ENCODE measurements at regions not wholly inside any gene's neighbourhood (a gene's known extent, or its start where the extent isn't known, plus 50 kb on each side); places are given as distances from the start of the nearest gene placed in this dataset.

GRCh38 chr7:153036396-153037063 is 277.0 kb downstream of the ACTR3B start:
- no peak for ATAC-seq
- TF ChIP-seq TOX (CRISPR knock-in tag; IDR thresholded peaks at IDR 0.05; ENCODE audit: borderline replicate concordance) = no peak
- no peak for TF ChIP-seq RARB (CRISPR knock-in tag; IDR thresholded peaks at IDR 0.05)
- no peak for TF ChIP-seq ESRRG (CRISPR knock-in tag; IDR thresholded peaks at IDR 0.05)
- TF ChIP-seq ZFP3 (CRISPR knock-in tag; IDR thresholded peaks at IDR 0.05) = no peak
- no peak for TF ChIP-seq BACH2 (CRISPR knock-in tag; IDR thresholded peaks at IDR 0.05; ENCODE audit: borderline replicate concordance)
- no peak for TF ChIP-seq CREB5 (CRISPR knock-in tag; IDR thresholded peaks at IDR 0.05; ENCODE audit: low read depth)
- no peak for TF ChIP-seq ZNF8 (CRISPR knock-in tag; IDR thresholded peaks at IDR 0.05)
- TF ChIP-seq ZNF565 (CRISPR knock-in tag; conservative IDR thresholded peaks at IDR 0.05; ENCODE audit: low read depth) = no peak
- TF ChIP-seq ZFP30 (CRISPR knock-in tag; IDR thresholded peaks at IDR 0.05) = no peak
- no peak for TF ChIP-seq ZC3H10 (CRISPR knock-in tag; IDR thresholded peaks at IDR 0.05)
- TF ChIP-seq CSDC2 (CRISPR knock-in tag; IDR thresholded peaks at IDR 0.05) = no peak
- TF ChIP-seq, protein P1, sequence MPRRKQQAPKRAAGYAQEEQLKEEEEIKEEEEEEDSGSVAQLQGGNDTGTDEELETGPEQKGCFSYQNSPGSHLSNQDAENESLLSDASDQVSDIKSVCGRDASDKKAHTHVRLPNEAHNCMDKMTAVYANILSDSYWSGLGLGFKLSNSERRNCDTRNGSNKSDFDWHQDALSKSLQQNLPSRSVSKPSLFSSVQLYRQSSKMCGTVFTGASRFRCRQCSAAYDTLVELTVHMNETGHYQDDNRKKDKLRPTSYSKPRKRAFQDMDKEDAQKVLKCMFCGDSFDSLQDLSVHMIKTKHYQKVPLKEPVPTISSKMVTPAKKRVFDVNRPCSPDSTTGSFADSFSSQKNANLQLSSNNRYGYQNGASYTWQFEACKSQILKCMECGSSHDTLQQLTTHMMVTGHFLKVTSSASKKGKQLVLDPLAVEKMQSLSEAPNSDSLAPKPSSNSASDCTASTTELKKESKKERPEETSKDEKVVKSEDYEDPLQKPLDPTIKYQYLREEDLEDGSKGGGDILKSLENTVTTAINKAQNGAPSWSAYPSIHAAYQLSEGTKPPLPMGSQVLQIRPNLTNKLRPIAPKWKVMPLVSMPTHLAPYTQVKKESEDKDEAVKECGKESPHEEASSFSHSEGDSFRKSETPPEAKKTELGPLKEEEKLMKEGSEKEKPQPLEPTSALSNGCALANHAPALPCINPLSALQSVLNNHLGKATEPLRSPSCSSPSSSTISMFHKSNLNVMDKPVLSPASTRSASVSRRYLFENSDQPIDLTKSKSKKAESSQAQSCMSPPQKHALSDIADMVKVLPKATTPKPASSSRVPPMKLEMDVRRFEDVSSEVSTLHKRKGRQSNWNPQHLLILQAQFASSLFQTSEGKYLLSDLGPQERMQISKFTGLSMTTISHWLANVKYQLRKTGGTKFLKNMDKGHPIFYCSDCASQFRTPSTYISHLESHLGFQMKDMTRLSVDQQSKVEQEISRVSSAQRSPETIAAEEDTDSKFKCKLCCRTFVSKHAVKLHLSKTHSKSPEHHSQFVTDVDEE (CRISPR knock-in tag; IDR thresholded peaks at IDR 0.05) = no peak
- TF ChIP-seq OSR1 (CRISPR knock-in tag; IDR thresholded peaks at IDR 0.05) = no peak
- TF ChIP-seq PPARA (CRISPR knock-in tag; IDR thresholded peaks at IDR 0.05; ENCODE audit: borderline replicate concordance) = no peak
- TF ChIP-seq, protein P2, sequence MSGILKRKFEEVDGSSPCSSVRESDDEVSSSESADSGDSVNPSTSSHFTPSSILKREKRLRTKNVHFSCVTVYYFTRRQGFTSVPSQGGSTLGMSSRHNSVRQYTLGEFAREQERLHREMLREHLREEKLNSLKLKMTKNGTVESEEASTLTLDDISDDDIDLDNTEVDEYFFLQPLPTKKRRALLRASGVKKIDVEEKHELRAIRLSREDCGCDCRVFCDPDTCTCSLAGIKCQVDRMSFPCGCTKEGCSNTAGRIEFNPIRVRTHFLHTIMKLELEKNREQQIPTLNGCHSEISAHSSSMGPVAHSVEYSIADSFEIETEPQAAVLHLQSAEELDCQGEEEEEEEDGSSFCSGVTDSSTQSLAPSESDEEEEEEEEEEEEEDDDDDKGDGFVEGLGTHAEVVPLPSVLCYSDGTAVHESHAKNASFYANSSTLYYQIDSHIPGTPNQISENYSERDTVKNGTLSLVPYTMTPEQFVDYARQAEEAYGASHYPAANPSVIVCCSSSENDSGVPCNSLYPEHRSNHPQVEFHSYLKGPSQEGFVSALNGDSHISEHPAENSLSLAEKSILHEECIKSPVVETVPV (CRISPR knock-in tag; IDR thresholded peaks at IDR 0.05) = no peak
- TF ChIP-seq GLIS3 (CRISPR knock-in tag; IDR thresholded peaks at IDR 0.05) = no peak
- no peak for TF ChIP-seq TCF4 (CRISPR knock-in tag; IDR thresholded peaks at IDR 0.05; ENCODE audit: borderline replicate concordance)
- TF ChIP-seq PATZ1 (CRISPR knock-in tag; IDR thresholded peaks at IDR 0.05; ENCODE audit: borderline replicate concordance) = no peak
- TF ChIP-seq POU6F1 (CRISPR knock-in tag; IDR thresholded peaks at IDR 0.05; ENCODE audit: borderline replicate concordance, low read depth) = no peak
- TF ChIP-seq SNAI2 (CRISPR knock-in tag; IDR thresholded peaks at IDR 0.05) = no peak

DNA sequence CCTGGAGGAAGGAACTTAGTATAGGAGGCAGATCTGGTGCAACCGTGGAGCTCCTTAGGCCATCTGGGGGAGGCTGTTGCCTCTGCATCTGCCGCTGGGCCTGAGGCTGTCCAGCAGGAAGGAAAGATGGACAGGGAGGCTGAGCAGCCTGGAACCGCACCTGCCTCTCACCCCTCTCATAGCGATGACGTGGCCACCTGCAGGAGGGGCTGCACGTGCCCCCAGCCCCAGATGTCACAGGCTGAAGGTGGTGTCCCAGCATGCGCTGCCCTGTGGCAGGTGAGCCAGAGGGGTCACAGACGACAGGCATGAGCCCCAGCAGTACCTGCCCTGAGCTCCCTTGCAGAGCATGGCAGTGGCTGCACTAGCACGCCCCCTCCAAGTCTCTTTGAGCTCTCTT is 283.9 kb downstream of the ACTR3B start:
- ATAC-seq = no peak

DNA sequence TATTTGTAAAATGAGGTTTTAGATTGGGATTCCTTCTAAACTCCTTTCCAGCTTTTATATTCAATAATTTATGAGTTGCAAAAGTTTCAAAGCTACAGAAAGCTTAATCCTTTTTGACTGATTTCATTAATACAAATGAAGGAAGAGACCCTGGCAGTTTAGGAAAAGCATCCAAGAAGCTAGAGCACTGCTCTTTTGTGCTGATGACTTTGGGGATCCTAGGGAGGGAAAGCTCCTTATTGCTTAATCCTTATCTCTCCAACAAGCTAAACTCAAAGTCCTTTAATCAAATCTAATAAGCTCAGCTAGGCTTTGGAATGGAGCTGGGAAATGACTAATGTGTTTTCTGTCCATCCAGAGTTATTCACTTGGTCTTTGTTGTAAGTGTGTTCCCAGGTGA is 285.4 kb downstream of the ACTR3B start:
- no peak for TF ChIP-seq ZNF70 (CRISPR knock-in tag; IDR thresholded peaks at IDR 0.05)
- TF ChIP-seq BACH2 (CRISPR knock-in tag; IDR thresholded peaks at IDR 0.05; ENCODE audit: borderline replicate concordance) = no peak
- no peak for TF ChIP-seq OSR1 (CRISPR knock-in tag; IDR thresholded peaks at IDR 0.05)
- TF ChIP-seq, protein P1 (CRISPR knock-in tag; IDR thresholded peaks at IDR 0.05) = no peak
- no peak for TF ChIP-seq TOX (CRISPR knock-in tag; IDR thresholded peaks at IDR 0.05; ENCODE audit: borderline replicate concordance)
- no peak for TF ChIP-seq TCF4 (CRISPR knock-in tag; IDR thresholded peaks at IDR 0.05; ENCODE audit: borderline replicate concordance)
- no peak for TF ChIP-seq CSDC2 (CRISPR knock-in tag; IDR thresholded peaks at IDR 0.05)
- TF ChIP-seq ZFP3 (CRISPR knock-in tag; IDR thresholded peaks at IDR 0.05) = no peak
- no peak for TF ChIP-seq GLIS3 (CRISPR knock-in tag; IDR thresholded peaks at IDR 0.05)
- no peak for TF ChIP-seq ZNF565 (CRISPR knock-in tag; conservative IDR thresholded peaks at IDR 0.05; ENCODE audit: low read depth)
- no peak for TF ChIP-seq ARNTL (CRISPR knock-in tag; IDR thresholded peaks at IDR 0.05; ENCODE audit: borderline replicate concordance, low read depth)
- no peak for ATAC-seq

More for the DNA sequence above, 283.9 kb downstream of the ACTR3B start:
- TF ChIP-seq ZNF70 (CRISPR knock-in tag; IDR thresholded peaks at IDR 0.05) (no peak), RARB (CRISPR knock-in tag; IDR thresholded peaks at IDR 0.05) (no peak), ZFP30 (CRISPR knock-in tag; IDR thresholded peaks at IDR 0.05) (no peak)

Data from SK-N-SH treated with all-trans-retinoic acid at 6 μM for 48 hours (cell line).